Body of pancreas (tissue), 4 donors: ENCODE measurements at regions not wholly inside any gene's neighbourhood (a gene's known extent, or its start where the extent isn't known, plus 50 kb on each side); places are given as distances from the start of the nearest gene placed in this dataset.

ENCODE experiments used
- ATAC-seq: fragments of 150-250 bp; one replicate; pipeline ENCODE4 v1.9.1; 2016
- DNase-seq, 4 donors: peaks; one replicate each; pipeline ENCODE4 v3.0.0-alpha.2; 2019
- H3K27ac ChIP-seq, 4 donors: fragments of 200-600 bp; sonication (generic); 1 replicate in 3 of 4; 2 replicates in 1 of 4; pipeline versions ENCODE4 v1.5.1 to v1.6.1; 2016 to 2019; ENCODE audit warnings: mild to moderate bottlenecking in 1 of 4, mixed read lengths in 1 of 4, moderate library complexity in 1 of 4
- H3K27me3 ChIP-seq, 2 donors: fragments of 200-600 bp; sonication (generic); one replicate each; pipeline ENCODE4 v1.6.0; 2016; ENCODE audit warnings: mild to moderate bottlenecking in 1 of 2
- H3K36me3 ChIP-seq, 2 donors: fragments of 200-600 bp; sonication (generic); replicated peaks in 1 of 2; 2 replicates each; pipeline ENCODE4 v1.5.1; 2016; ENCODE audit warnings: low read depth in 2 of 2; ENCODE audit not compliant: insufficient read depth in 1 of 2
- H3K4me1 ChIP-seq: fragments of 200-600 bp; sonication (generic); one replicate; pipeline ENCODE4 v1.6.0; 2016
- H3K4me3 ChIP-seq, 2 donors: fragments of 200-600 bp; sonication (generic); 1 replicate in 1 of 2; 2 replicates in 1 of 2; pipeline ENCODE4 v1.5.1; 2016 to 2019
- H3K9me3 ChIP-seq, 3 donors: fragments of 200-600 bp; sonication (generic); 1 replicate in 2 of 3; 2 replicates in 1 of 3; pipeline ENCODE4 v1.5.1; 2016
- POLR2A ChIP-seq, 3 donors: fragments of 450-650 bp; IDR thresholded peaks; one replicate each; pipeline ENCODE4 v1.6.1; 2016; ENCODE audit warnings: antibody characterized with exemption in 3 of 3, mild to moderate bottlenecking in 2 of 3
- WGBS, 2 donors: methylation state at CpG; one replicate each; pipeline ENCODE4 v1.1.5; 2017; 5-methylcytosine and 5-hydroxymethylcytosine counted together
- intact Hi-C: fragments of 100-400 bp; cut with DNase I; formaldehyde crosslinking; loops from one replicate; pipeline ENCODE4 v1.15.1; 2023
- TF ChIP-seq, protein P1 (sequence below), 7 experiments: fragments of 450-650 bp in 4 of 7; fragments of 200-600 bp in 3 of 7; sonication (generic) in 3 of 7; IDR thresholded peaks; one replicate each; pipeline ENCODE4 v1.5.1; 2016 to 2019; ENCODE audit warnings: antibody characterized with exemption in 7 of 7

DNA sequence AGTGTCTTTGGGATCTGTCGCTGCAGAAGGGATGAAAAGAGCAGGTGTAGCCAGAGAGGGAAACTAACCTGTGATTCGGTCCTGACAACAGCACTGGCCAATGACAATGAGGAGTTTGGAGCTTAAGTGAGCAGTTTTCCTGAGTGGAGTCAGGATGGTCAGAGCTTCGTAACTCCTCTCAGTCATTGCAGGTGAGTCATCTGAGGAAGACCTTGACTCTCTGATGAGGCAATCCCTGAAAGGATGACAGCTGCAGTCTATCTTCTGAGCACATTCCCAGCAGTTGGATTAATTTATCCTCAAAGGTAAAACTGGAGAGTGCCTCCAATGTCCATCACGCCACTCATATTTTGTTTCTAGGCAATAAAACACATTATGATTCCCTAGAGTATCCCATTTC, 401.9 kb downstream of the POM121L12 start:
- Histone ChIP-seq H3K27me3 (no peaks in the 10 kb centered on the region), H3K27ac (no peak overlapping the region), H3K4me1 (no peaks in the 10 kb centered on the region), H3K4me3 (no peak overlapping the region), H3K36me3 (no peaks in the 10 kb centered on the region), H3K9me3 (no peaks in the 10 kb centered on the region)
- DNase-seq (no peak), ATAC-seq (no peak)
- TF ChIP-seq, protein P1, sequence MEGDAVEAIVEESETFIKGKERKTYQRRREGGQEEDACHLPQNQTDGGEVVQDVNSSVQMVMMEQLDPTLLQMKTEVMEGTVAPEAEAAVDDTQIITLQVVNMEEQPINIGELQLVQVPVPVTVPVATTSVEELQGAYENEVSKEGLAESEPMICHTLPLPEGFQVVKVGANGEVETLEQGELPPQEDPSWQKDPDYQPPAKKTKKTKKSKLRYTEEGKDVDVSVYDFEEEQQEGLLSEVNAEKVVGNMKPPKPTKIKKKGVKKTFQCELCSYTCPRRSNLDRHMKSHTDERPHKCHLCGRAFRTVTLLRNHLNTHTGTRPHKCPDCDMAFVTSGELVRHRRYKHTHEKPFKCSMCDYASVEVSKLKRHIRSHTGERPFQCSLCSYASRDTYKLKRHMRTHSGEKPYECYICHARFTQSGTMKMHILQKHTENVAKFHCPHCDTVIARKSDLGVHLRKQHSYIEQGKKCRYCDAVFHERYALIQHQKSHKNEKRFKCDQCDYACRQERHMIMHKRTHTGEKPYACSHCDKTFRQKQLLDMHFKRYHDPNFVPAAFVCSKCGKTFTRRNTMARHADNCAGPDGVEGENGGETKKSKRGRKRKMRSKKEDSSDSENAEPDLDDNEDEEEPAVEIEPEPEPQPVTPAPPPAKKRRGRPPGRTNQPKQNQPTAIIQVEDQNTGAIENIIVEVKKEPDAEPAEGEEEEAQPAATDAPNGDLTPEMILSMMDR (IDR thresholded peaks at IDR 0.05): no peak
- no peak for TF ChIP-seq POLR2A (IDR thresholded peaks at IDR 0.05)
- intact Hi-C loops: no loop called here
- WGBS, 2 donors: 48 to 57% methylated on average over 4 of the region's 4 CpGs

DNA sequence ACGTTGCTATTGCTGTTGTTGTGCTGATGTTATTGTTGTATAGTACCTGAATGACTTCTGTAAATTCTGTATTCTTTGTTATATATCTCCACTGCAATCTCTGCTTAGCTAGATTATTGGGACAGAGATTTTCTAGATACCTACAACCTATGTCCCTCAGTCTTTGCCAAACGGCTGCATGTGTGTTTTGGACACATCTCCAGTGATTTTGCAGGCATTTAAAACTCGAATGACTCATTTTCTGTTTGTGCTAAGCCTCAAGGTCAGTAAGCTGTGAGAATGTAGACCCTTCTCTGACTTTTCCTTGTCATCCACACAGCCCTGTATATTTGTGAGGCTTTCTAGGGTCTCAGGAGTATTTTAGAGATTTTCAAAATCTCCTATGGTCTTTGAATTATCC, 410.7 kb downstream of the POM121L12 start:
- Histone ChIP-seq H3K4me3 (no peak overlapping the region), H3K27me3 (no peaks in the 10 kb centered on the region), H3K4me1 (no peaks in the 10 kb centered on the region), H3K27ac (no peak overlapping the region), H3K36me3 (no peaks in the 10 kb centered on the region), H3K9me3 (no peaks in the 10 kb centered on the region)
- 15 to 22% methylated on average over 3 of the region's 3 CpGs for WGBS, 2 donors
- TF ChIP-seq, protein P1 (IDR thresholded peaks at IDR 0.05): no peak
- ATAC-seq (no peak), DNase-seq (no peak)
- intact Hi-C loops: no loop called here

- intact Hi-C loops: no loop called here
- H3K27ac ChIP-seq: no peak overlapping the region
- no peaks in the 10 kb centered on the region for H3K36me3 ChIP-seq
- WGBS, 2 donors: 72 to 77% methylated on average over 3 of the region's 3 CpGs
- no peak for TF ChIP-seq POLR2A (IDR thresholded peaks at IDR 0.05)
- TF ChIP-seq, protein P1 (IDR thresholded peaks at IDR 0.05): no peak
- DNase-seq (no peak), ATAC-seq (no peak)
- H3K4me1 ChIP-seq: no peaks in the 10 kb centered on the region
- H3K4me3 ChIP-seq: no peak overlapping the region
- no peaks in the 10 kb centered on the region for H3K9me3 ChIP-seq
- H3K27me3 ChIP-seq: no peaks in the 10 kb centered on the region
These were observed 423.2 kb downstream of the POM121L12 start for GRCh38 chr7:53458636-53459035.

DNA sequence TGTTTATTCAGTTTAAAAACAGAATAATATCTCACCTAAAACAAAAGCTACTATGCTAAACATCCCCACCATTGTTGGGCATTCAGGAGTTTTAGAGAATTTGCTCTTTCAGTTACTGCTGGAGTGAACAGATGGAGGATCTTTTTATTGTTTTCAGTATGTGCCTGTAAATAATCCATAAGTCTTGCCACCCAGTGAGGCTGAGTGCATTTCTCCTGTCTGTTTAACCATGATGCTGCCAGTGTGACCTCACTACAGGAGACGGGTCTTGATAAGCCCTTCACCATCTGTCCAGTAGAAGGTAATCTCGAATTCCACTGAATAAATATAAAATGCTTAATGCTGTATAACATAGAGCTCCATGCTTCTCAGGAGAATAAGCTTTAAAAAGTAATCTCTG, 430.9 kb downstream of the POM121L12 start:
- no peak for TF ChIP-seq POLR2A (IDR thresholded peaks at IDR 0.05)
- TF ChIP-seq, protein P1 (IDR thresholded peaks at IDR 0.05): no peak
- DNase-seq (no peak), ATAC-seq (no peak)
- Histone ChIP-seq H3K27me3 (no peaks in the 10 kb centered on the region), H3K36me3 (no peaks in the 10 kb centered on the region), H3K4me1 (no peaks in the 10 kb centered on the region), H3K4me3 (no peak overlapping the region), H3K9me3 (no peaks in the 10 kb centered on the region), H3K27ac (no peak overlapping the region)
- WGBS, 2 donors: 21 to 38% methylated on average over 2 of the region's 2 CpGs
- intact Hi-C loops: no loop called here

- 48 to 65% methylated on average over 4 of the region's 4 CpGs for WGBS, 2 donors
- intact Hi-C loops: no loop called here
- no peak for TF ChIP-seq POLR2A (IDR thresholded peaks at IDR 0.05)
- TF ChIP-seq, protein P1 (IDR thresholded peaks at IDR 0.05): no peak
- no peaks in the 10 kb centered on the region for H3K36me3 ChIP-seq
- DNase-seq: no peak
- no peak overlapping the region for H3K27ac ChIP-seq
- no peak for ATAC-seq
- no peaks in the 10 kb centered on the region for H3K4me1 ChIP-seq
- no peaks in the 10 kb centered on the region for H3K27me3 ChIP-seq
- H3K9me3 ChIP-seq: no peaks in the 10 kb centered on the region
- no peak overlapping the region for H3K4me3 ChIP-seq
These were observed 435.0 kb downstream of the POM121L12 start for GRCh38 chr7:53470336-53470970.
